Smooth muscle cell (in vitro differentiated cells): ENCODE measurements at regions not wholly inside any gene's neighbourhood (a gene's known extent, or its start where the extent isn't known, plus 50 kb on each side); places are given as distances from the start of the nearest gene placed in this dataset.

Experiments
- DNase-seq: peaks from one replicate; lab custom pipeline; 2025; ENCODE audit not compliant: unreplicated experiment; lab: John Stamatoyannopoulos, UW
- H2AFZ ChIP-seq: fragments of 200-600 bp; sonication (generic); 2 replicates; pipeline ENCODE4 v1.6.0; 2016; ENCODE audit warnings: antibody characterized with exemption, low read depth, mild to moderate bottlenecking
- H3F3A ChIP-seq: fragments of 200-600 bp; sonication (generic); 2 replicates; pipeline ENCODE4 v1.6.0; 2017; ENCODE audit warnings: antibody characterized with exemption, low read depth
- H3K27ac ChIP-seq: fragments of 200-600 bp; sonication (generic); 2 replicates; pipeline ENCODE4 v1.5.1; 2016; ENCODE audit warnings: low read depth, mild to moderate bottlenecking
- H3K27me3 ChIP-seq: fragments of 200-600 bp; sonication (generic); 2 replicates; pipeline ENCODE4 v1.6.1; 2016; ENCODE audit warnings: low read depth, mild to moderate bottlenecking
- H3K36me3 ChIP-seq: fragments of 200-600 bp; sonication (generic); 2 replicates; pipeline ENCODE4 v1.5.1; 2016; ENCODE audit warnings: low read depth
- H3K4me1 ChIP-seq: fragments of 200-600 bp; sonication (generic); 2 replicates; pipeline ENCODE4 v1.5.1; 2016; ENCODE audit warnings: low read depth
- H3K4me2 ChIP-seq: fragments of 200-600 bp; sonication (generic); 2 replicates; pipeline ENCODE4 v1.6.0; 2016; ENCODE audit warnings: mild to moderate bottlenecking
- H3K4me3 ChIP-seq: fragments of 200-600 bp; sonication (generic); 2 replicates; pipeline ENCODE4 v1.5.1; 2016; ENCODE audit warnings: mild to moderate bottlenecking
- H3K79me2 ChIP-seq: fragments of 200-600 bp; sonication (generic); 2 replicates; pipeline ENCODE4 v1.6.0; 2016; ENCODE audit warnings: low read depth, mild to moderate bottlenecking
- H3K9ac ChIP-seq: fragments of 200-600 bp; sonication (generic); 2 replicates; pipeline ENCODE4 v1.6.0; 2016; ENCODE audit warnings: low read depth
- H3K9me3 ChIP-seq: fragments of 200-600 bp; sonication (generic); replicated peaks from 2 replicates; pipeline ENCODE4 v1.5.1; 2016; ENCODE audit warnings: low read depth
- H4K20me1 ChIP-seq: fragments of 200-600 bp; sonication (generic); 2 replicates; pipeline ENCODE4 v1.6.0; 2016; ENCODE audit warnings: low read depth
- CTCF ChIP-seq: fragments of 200-600 bp; sonication (generic); IDR thresholded peaks from 2 replicates; pipeline ENCODE4 v1.5.1; 2017; ENCODE audit warnings: borderline replicate concordance, mild to moderate bottlenecking, antibody characterized with exemption; ENCODE audit not compliant: insufficient read depth, poor library complexity, severe bottlenecking
- WGBS: methylation state at CpG from one replicate; pipeline ENCODE4 v1.1.7; 2016; ENCODE audit warnings: low lambda C conversion rate; 5-methylcytosine and 5-hydroxymethylcytosine counted together

DNA sequence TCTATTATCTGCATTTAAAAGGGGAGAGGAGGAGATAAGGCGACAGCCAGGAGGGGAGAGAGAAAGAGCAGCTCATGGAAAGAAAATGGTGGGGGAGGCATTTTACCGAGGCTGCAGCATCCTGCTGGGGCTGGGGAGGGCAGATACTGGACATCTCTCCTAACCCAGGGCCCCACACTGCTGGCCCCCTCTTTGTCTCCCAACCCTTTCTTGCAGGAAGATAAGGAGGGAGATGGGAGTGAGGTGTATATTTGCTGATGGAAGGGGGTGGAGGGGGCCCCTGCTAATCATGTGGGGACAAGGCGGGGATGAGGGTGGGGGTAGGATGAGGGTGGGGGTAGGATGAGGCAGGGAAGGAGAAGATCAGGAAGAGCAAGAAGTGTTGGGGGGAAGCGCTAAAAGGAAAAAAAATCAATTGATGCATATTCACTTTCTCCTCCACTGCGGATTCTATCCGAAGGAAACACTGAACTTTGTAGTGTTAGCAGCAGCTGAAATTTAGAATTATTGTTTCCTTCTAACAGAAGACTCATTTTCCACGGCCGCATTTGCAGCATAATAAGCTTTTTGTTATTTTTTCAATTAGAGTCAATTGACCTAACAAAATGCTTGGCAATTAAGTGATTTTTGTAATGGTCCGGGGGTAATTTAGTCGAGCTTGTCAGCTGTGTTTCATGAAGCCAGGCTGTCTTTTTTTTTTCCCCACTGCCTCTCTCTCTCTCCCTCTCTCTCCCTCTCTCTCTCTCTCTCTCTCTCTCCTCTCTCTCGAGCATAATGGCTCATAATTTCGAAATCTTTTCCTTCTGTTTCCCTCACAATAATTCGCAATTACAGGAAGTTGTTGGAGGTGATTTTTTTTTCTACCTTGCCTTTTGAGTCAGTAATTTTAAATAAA is 1134.6 kb downstream of the BCL11B start:
- Histone ChIP-seq H3K4me2 (no peak overlapping the region), H3K9me3 (no peaks in the 10 kb centered on the region), H2AFZ (no peak overlapping the region), H3K4me1 (peaks cover 16% of the 10 kb centered on the region), H3K9ac (no peak overlapping the region), H3K36me3 (no peaks in the 10 kb centered on the region), H3K27ac (no peak overlapping the region), H4K20me1 (no peaks in the 10 kb centered on the region), H3F3A (no peaks in the 10 kb centered on the region), H3K79me2 (no peaks in the 10 kb centered on the region), H3K27me3 (peaks cover 37% of the 10 kb centered on the region), H3K4me3 (no peak overlapping the region)
- TF ChIP-seq CTCF, result no peak
- WGBS, result 38% methylated on average over 13 of the region's 13 CpGs
- no peak for DNase-seq

DNA sequence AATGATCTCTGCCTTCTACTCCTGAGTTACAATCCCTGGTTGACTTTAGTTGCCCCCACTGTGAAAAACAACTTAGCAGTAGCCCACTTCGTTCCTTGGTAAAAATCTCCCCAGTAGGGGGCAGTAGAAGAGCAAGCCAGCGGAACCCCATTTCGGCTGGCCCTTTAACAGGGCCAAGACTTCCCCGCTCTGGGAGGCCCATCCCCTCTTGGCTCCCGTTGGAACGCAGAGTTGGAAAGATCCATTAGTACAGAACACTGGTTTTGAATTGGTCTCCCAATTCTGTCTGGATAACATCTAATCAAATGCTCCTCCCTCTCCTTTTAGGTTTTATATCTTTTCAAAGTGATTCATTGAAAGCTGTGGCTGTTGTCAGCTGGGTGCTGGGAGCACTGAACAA is 1133.3 kb downstream of the BCL11B start:
- Histone ChIP-seq H4K20me1 (no peaks in the 10 kb centered on the region), H3K79me2 (no peaks in the 10 kb centered on the region), H3K9ac (no peak overlapping the region), H2AFZ (no peak overlapping the region), H3K27ac (no peak overlapping the region), H3F3A (no peaks in the 10 kb centered on the region), H3K4me1 (peaks cover 16% of the 10 kb centered on the region), H3K4me3 (no peak overlapping the region), H3K36me3 (no peaks in the 10 kb centered on the region), H3K9me3 (no peaks in the 10 kb centered on the region), H3K4me2 (peak overlapping the region; percentile 57), H3K27me3 (peaks cover 32% of the 10 kb centered on the region)
- 9% methylated on average over 6 of the region's 6 CpGs for WGBS
- DNase-seq, result no peak
- peak; percentile 75 for TF ChIP-seq CTCF

DNA sequence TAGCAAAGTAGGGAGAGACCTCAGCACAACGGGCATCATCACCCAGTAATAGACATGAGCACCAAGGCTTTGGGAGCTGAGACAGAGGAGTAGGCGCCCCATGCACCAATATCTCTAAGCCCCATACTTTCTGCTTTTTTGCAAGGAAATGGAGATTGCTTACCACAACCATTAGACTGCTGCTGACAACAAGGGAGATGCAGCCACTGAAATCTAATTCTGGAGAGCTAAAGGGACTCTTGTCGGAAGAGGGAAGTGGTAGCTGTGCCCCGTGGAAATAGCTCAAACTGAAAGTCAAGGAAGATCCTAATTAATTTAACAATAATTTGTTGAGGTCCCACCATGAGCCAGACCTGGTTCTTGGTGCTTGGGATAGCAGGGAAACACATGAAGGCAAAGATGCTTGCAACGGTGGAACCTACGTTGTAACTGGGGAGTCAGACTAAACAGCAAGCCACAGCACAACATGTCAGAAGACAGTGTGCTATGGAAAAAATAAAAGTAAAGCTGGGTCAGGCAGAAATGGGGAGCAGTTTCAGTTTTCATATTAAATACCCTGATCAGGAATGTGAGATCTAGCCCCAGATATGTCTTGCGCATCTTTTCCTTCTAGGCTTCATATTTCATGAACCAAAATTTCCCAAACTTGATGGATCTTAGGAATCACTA is 1131.0 kb downstream of the BCL11B start:
- Histone ChIP-seq H3K4me2 (no peak overlapping the region), H3K9ac (no peak overlapping the region), H3K79me2 (no peaks in the 10 kb centered on the region), H2AFZ (no peak overlapping the region), H4K20me1 (no peaks in the 10 kb centered on the region), H3K36me3 (no peaks in the 10 kb centered on the region), H3K4me3 (no peak overlapping the region), H3K27me3 (peaks cover 15% of the 10 kb centered on the region), H3F3A (no peaks in the 10 kb centered on the region), H3K4me1 (peaks cover 16% of the 10 kb centered on the region), H3K27ac (no peak overlapping the region), H3K9me3 (no peaks in the 10 kb centered on the region)
- WGBS, result 92% methylated on average over 7 of the region's 7 CpGs
- no peak for DNase-seq
- TF ChIP-seq CTCF, result no peak
